Stimulated activated CD8-positive, alpha-beta memory T cell treated with anti-CD3 and anti-CD28 coated beads, Interleukin-12 subunit alpha, Interleukin-12 subunit beta, amount 100 ng/mL, for 4 hours (primary cell): ENCODE measurements at regions not wholly inside any gene's neighbourhood (a gene's known extent, or its start where the extent isn't known, plus 50 kb on each side); places are given as distances from the start of the nearest gene placed in this dataset.
"Not testable (repeated sequence)": the region's sequence is repeated elsewhere in the genome, so short reads cannot be mapped to it uniquely, and the experiment has no call there.

Source experiments
- DNase-seq: peaks from one replicate; pipeline ENCODE4 v3.0.0-alpha.2; 2020; ENCODE audit warnings: low read depth

DNA sequence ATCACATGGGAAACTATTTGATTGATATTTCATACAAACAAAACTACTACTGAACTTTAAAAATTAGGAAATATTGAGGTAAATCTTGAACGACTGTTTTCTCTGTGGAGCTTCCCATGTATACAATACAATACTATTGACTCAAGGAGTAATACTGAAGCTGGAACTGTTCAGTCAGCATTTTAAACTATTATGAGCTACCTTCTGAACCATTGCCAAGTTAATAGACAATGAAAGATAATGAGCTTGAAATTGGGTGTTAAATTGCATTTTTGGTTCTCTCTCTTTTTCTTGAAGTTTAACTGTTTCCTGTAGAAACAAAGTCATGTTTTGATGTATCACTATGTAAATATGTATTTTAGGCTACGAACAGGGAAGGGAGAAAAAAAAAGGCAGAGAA is 569.2 kb downstream of the ZEB2 start:
- no peak for DNase-seq

- no peak for DNase-seq
Observed at GRCh38 chr2:143949121-143949848, 570.6 kb downstream of the ZEB2 start.

GRCh38 chr2:143948710-143949109 is 571.2 kb downstream of the ZEB2 start:
- DNase-seq, result no peak

DNA sequence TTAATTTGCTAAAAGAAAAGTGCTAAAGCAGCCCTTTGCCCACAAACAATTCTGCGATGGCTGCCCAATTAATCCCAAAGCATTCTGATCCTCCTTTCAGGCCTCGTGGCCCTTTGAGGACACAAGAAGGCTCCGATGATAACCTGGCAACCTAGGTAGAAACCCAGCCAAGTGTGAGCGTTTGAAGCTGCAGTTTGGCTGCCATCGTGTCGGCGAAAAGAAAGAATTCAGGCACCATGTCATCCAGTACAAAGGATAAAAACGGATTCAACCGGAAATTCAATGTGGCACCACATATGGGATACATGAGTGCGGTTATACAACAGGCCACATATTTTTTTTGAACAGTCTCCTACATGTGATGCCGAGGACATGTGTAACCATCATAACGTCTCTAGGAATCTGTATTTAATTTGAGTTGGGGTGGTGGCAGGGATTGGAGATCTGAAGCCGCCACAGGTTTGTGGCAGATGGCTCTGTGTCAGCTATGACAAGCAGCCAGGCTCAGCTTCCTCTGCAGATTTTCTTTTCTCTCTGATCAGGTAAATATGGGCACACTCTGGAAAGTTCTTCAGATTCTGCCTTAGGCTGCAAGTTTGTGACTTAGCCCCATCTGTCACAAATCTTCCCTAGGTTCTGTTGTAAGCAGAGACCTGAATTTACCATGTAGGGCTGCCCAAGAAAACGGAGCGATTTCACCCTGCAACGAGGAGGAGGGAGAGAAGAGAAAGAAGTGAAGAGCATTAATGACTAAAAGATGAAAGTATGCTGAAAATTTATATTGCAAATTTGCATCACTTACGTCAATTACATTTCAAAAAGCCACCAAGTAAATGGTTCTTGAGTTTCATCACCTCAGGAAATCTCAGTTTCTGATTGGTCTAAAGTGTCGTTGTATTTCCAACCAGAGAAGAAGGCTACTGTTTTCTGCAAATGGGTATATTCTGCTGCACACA is 573.2 kb downstream of the ZEB2 start:
- DNase-seq, result no peak

GRCh38 chr2:143942486-143942885 is 577.4 kb downstream of the ZEB2 start:
- no peak for DNase-seq

DNA sequence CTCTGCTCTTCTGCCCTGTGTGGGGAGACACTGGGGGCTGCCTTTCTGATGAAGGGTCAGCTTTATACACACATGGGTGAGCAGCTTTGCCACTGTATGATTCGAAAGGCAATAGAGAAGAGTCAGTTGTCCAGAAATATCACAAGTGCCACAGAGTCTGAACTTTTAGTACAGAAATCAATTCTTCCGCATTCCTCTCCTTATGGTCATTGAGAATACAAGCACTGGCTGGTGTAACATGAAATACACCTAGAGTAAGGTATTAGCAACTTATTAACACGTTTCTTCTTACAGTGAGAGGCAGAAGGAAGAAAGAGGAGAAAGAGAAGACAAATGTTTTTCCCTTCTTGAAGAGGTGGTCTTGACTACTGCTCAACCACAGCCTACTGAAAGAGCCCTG is 579.2 kb downstream of the ZEB2 start:
- no peak for DNase-seq

GRCh38 chr2:143939626-143940330 is 580.1 kb downstream of the ZEB2 start:
- no peak for DNase-seq

DNA sequence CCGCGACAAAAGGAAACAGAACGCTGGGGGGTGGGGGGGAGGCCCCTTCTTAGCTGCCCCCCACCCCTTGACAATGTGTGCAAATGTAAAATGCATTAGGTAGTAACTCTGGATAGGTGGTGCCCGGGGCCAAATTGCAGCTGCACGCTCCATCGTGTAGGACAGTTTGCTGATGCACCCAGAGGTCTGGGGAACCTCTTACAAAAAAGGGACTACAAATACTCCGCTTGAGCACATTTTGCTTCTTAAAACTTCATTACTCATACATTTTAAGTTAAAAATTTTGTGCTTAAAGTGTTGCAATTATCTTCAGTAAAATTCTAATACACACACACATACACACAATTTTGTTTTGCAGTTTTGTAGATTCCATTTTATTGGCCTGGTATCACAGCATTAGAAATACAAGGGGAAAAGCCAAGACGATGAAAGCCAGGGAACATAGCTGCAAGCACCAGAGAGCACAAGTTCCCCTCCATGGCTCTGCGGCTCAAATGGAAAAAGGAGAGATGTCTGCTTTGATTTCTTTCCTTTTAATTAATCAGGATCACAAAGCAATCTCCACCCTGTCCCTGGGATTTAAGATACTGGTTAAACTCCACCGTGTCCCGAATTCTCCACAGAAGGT is 582.1 kb downstream of the ZEB2 start:
- DNase-seq, result no peak

GRCh38 chr2:143936848-143937722 is 582.8 kb downstream of the ZEB2 start:
- peak; percentile 28 for DNase-seq

DNA sequence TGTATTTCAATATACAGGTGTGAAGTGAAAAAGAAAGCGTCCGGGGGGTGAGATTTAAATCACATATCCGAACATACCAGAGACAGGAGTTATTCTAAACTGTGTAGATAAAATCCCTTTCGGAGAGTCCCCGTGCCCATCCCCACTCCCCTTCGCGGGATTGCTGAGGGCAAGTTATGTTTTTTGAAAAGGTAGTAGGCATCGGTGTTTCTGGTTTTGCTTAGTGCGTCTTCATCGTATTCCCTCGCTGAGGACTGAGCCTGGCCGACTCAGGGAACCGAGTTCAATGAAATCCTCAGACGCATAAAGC is 583.4 kb downstream of the ZEB2 start:
- no peak for DNase-seq

DNA sequence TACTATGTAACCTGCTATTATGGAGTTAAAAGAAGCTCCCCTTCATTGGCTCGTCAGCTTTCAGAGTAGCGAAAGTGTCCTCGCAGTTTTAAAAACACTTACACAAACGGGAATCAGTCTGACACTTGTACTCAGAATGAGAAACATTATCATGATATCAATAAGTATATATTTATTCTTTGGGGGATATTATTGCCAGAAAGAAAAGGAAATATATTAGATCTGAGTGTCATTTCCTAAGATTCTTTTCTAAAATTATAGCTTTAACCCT is 584.5 kb downstream of the ZEB2 start:
- no peak for DNase-seq

- DNase-seq, result no peak
Observed at GRCh38 chr2:143934626-143935481, 585.1 kb downstream of the ZEB2 start.

- DNase-seq, result no peak
Observed at GRCh38 chr2:143933946-143934569, 585.9 kb downstream of the ZEB2 start.

DNA sequence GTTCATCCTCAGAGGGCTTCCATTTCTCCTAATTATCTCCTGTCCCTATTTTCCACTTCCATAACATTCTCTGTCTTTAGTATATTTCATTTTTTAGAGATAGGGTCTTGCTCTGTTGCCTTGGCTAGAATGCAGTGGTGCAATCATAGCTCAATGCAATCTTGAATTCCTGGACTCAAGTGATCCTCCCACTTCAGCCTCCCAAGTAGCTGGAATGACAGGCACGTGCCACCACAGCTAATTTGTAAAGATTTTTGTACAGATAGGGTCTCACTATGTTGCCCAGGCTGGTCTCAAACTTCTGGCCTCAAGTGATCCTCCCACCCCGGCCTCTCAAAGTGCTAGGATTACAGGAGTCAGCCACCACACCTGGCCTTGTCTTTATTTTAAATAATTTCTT is 589.0 kb downstream of the ZEB2 start:
- DNase-seq, result no peak

GRCh38 chr2:143928613-143929012 is 591.3 kb downstream of the ZEB2 start:
- DNase-seq, result no peak

DNA sequence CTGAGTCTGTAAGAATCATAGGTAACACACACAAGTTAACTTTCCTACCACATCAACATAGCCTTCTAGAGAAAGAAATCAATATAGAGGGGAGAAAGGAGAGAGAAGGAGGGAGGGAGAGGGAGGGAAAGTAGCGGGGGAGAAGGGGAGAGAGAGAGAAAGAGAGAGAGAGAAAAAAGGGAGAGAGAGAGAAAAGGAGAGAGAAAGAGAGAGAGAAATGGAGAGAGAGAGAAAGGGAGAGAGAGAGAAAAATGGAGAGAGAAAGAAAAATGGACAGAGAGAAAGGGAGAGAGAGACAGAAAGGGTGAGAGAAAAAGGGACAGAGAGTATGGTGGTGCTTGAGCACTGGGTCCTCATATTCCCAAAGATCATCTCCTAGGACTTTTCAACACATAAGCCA is 591.7 kb downstream of the ZEB2 start:
- no peak for DNase-seq

GRCh38 chr2:143926736-143927135 is 593.2 kb downstream of the ZEB2 start:
- DNase-seq, result no peak

DNA sequence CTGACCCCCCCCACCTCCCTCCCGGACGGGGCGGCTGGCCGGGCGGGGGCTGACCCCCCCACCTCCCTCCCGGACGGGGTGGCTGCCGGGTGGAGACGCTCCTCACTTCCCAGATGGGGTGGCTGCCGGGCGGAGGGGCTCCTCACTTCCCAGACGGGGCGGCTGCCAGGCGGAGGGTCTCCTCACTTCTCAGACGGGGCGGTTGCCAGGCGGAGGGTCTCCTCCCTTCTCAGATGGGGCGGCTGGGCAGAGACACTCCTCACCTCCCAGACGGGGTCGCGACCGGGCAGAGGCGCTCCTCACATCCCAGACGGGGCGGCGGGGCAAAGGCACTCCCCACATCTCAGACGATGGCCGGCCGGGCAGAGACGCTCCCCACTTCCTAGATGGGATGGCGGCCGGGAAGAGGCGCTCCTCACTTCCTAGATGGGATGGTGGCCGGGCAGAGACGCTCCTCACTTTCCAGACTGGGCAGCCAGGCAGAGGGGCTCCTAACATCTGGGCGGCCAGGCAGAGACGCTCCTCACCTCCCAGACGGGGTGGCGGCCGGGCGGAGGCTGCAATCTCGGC is 597.6 kb downstream of the ZEB2 start:
- not testable (repeated sequence) for DNase-seq

GRCh38 chr2:143918465-143918989 is 601.4 kb downstream of the ZEB2 start:
- DNase-seq, result no peak

DNA sequence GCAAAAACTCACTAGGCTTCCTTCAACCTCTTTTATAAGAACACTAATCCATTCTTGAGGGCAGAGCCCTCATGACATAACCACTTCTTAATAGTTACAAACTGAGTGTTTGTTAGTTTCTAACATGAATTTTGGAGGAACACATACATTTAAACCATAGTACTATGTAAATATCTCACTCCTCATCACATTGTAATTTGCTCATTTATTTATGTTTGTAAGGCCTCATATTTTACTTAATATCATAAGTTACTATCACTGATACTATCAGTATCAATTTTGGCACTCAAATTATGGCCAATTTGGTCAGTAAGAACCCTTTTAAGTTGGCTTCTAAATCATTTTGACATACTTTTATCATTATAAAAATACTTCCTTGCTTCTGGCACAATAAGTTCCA is 603.1 kb downstream of the ZEB2 start:
- no peak for DNase-seq
